ENCODE measurements at regions not wholly inside any gene's neighbourhood (a gene's known extent, or its start where the extent isn't known, plus 50 kb on each side); places are given as distances from the start of the nearest gene placed in this dataset.

GRCh38 chr10:43971306-43971705, 322.6 kb upstream of the ZNF32 start:
- TF ChIP-seq CTCF (conservative IDR thresholded peaks at IDR 0.05) (no peak), EZH2 (IDR thresholded peaks at IDR 0.05; ENCODE audit: low read depth) (no peak)

All from PC-9 (cell line).